Activated CD4-positive, alpha-beta T cell treated with anti-CD3 and anti-CD28 coated beads, Interleukin-2, amount 50 U/mL, for 24 hours (primary cell): ENCODE measurements at regions not wholly inside any gene's neighbourhood (a gene's known extent, or its start where the extent isn't known, plus 50 kb on each side); places are given as distances from the start of the nearest gene placed in this dataset.

ENCODE experiments used
- DNase-seq, 2 donors: peaks; one replicate each; pipeline ENCODE4 v3.0.0-alpha.2; 2020; ENCODE audit warnings: low read depth in 1 of 2, low spot score in 1 of 2

DNA sequence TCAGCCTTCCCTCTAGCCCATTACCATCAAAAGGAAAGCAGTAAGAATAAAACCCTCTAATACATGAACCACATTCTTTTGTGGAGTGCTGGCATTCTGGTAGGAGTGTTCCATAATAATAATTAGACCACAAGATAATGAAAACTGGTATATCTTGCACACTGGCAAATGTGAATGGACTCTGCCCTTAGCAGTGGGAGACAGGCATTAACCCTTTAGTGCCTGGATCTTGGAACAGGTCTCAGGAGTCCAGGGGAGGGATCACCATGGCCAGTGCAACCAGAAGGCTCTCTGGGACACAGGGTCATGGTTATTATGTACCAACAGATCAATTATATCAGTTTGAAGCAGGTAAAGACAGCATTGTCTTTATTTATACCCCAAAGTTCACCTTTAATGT lies 387.5 kb upstream of the TMPO start:
- DNase-seq, result no peak

- DNase-seq, result no peak
Measured at GRCh38 chr12:98136544-98136943, 378.8 kb upstream of the TMPO start.

- no peak for DNase-seq
Measured at GRCh38 chr12:98137278-98137677, 378.1 kb upstream of the TMPO start.

DNA sequence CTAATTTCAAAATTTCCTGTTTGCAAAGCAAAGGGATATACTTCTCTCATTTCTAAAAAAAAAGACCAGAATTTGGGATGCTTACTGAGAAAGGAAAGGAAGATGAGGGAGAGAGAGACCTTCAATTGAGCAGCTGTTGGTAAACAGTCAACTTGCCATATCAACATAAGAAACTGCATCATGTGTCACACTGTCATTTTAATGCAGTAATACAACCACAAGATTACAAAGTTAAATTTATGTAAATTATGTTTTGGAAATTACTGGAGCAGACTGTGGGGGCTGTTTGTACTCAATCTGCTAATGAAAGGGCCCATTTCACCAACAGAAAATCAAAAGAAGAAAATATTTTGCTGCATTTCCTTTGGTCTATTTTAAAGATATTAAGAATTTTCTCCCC lies 370.4 kb upstream of the TMPO start:
- DNase-seq, result no peak

- no peak for DNase-seq
Measured at GRCh38 chr12:98146043-98146442, 369.3 kb upstream of the TMPO start.

DNA sequence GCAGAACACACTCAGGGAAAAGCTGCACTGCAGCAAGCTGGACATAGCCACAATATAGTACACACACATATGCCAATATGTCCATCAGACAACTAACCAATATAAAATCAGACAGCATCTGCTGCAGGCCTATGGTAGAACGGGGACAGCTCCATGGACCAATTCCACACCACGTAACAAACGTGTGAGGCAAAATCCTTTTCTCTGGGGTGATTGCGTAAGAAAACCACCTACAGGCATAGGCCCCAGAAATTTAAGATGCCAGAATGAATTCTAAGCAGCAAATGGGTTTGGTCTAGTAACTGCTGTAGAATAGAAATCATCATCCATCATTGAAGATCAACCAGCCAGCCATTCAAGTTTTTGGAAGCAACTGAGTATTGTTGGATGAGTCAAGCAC lies 368.9 kb upstream of the TMPO start:
- no peak for DNase-seq

DNA sequence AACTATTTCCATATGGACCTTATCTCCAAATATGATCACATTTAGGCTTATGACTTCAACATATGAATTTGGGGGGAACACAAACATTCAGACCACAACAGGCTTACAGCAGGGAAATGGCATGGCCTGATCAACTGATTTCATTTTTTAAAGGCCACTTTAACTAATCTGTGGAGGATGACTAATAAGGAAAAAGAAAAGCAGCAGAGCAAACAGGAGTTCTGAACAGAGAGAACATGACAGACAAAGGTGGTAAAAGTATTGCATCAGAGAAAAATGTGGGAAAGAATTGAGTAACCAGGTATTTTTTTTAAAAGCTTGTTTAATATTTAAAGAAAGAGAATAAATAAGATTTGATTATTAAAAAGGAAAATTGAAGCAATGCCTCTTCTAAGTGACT lies 366.1 kb upstream of the TMPO start:
- no peak for DNase-seq

GRCh38 chr12:98149691-98150210 lies 365.6 kb upstream of the TMPO start:
- DNase-seq, result no peak

DNA sequence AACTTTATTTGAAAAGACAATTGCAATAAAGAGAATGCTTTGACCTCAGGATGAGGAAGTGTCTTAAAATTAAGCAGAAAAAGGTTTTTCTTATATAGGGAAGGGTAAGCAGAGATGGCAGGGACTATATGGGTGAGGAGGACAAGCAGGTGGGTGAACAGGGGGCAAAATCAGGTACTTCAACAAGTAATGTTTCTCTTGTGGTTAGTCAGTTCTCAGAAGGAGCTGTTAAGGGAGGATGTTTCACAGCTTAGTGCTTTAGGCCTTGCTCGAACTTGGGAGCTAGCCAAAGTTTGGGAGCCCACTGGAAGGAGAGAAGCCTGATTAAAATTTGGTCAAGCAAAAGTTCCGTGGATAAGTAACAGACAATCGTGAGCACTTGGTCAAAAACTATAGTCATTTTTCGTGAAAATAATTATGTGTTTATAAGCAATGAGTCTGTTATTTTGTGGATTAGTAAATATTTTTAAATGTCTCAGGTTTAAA lies 364.2 kb upstream of the TMPO start:
- DNase-seq, result no peak

- no peak for DNase-seq
Measured at GRCh38 chr12:98151984-98152383, 363.4 kb upstream of the TMPO start.

DNA sequence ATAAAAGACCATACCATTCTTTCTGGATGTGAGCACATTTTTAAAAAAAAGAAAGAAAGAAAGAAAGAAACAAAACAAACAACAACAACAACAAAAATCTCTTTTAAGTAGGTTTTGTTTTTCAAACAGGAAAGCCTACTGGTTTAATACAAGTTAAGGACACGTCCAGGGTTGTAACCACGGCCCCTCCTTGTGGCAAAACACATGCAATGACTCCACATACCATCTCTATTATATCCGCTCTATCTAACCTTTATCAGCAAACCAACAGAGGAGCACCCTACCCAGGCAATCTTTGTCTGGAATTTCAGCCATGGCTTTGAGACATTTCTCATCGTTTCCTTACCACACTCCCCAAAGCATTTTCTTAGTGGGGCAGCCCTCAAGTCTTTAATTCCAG lies 360.5 kb upstream of the TMPO start:
- no peak for DNase-seq

GRCh38 chr12:98156697-98157096 lies 358.7 kb upstream of the TMPO start:
- no peak for DNase-seq

DNA sequence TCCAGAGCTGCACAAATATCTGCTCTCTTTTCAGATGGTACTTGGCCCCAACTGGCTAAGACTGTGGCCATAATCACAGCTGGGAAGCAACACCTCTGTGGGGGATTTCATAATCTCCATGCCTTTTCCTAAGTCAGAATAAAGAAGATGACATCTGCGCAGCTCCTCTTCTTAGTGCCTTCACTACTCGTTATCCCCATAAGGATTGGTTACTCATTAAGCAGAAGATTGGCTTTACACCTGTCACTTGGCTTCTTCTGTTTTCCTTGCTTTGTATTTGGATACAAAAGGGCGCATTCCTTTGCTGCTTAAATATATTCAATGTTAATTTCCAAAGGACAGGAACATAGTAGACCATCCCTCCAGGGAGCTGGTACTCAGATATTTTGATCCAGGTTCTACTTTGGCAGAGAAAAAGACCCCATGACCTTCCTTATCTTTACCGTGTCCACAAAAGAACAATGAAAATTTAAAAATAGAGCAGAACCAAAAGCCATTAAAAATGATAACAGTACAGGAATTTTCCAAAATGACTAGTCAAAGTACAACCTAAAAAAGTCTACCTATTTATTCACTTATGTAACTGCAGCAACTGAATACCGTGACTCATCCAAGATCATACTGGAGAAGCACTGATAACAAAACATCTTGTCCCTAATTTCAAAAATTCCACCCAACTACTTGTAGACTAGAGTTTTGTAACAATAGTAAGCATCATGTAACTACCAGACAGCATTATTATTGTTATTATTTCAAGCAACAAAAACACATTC lies 352.3 kb upstream of the TMPO start:
- DNase-seq, result no peak

DNA sequence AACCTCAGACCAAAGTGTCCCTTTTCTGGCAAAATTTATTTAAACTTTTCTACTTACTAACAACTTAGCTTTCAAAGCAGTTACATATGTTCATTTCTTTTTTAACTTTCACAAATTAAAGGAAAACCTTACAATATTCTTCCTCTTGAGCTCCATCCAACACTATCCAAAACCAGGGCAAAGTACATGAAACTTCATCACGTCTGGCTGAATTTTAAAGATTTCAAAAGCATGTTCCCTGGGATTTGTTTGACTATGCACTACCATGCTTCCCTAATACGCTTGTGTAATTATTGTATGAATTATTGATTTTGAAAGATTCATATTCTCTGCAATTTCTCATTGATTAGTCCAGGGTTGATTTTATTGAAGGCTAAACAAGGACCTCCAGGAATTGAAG lies 343.1 kb upstream of the TMPO start:
- DNase-seq, result no peak

DNA sequence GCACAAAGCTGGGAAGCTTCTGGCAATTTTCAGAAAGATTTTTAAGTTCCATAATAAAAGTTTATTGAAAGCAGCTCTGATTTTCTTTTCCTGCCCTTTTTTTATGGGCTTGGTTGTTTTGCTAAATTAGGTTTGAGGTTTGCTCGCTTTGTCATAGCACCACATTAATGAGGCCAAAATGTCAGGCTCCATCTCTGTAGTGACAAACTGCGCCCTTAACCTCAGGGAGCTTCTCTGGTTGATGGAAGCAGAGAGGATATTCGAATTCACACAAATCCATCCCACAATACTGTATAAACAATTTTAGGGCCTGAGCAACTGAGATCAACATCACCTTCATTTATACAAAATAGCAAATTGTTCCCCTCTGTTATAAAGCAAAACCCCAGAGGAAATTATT lies 342.6 kb upstream of the TMPO start:
- no peak for DNase-seq

DNA sequence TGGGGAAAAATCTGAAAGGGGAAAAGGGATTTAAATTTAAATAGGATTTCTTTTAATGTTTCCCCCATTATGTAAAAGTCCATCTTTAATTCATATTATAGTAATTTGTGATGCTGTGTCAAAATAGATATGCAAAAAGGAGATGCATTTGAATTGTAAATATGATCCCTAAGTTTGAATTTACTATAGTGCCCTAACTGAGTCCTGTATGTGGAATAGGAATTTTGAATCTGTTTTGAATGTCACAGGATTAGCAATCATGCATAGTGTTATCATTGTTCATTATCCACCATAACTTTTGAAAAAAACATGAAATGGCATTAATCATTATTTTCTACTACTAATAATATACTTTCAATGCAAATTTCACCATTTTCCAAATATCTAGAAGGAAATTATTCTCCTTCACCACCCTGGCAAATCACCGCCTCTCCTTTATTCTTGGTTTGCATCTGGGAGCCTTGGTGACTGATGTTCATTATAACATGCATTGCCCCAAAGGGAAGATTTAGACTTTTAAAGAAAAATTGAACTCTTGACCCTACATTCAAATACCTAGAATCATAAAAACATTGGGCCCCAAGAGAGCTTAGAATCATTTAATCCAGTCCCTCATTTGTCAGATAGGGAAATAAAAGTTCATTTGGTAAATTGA lies 341.5 kb upstream of the TMPO start:
- DNase-seq, result no peak

- DNase-seq, result no peak
Measured at GRCh38 chr12:98174428-98174809, 341.0 kb upstream of the TMPO start.

- DNase-seq, result no peak
Measured at GRCh38 chr12:98178126-98178525, 337.3 kb upstream of the TMPO start.

- DNase-seq, result no peak
Measured at GRCh38 chr12:98179151-98179550, 336.2 kb upstream of the TMPO start.

DNA sequence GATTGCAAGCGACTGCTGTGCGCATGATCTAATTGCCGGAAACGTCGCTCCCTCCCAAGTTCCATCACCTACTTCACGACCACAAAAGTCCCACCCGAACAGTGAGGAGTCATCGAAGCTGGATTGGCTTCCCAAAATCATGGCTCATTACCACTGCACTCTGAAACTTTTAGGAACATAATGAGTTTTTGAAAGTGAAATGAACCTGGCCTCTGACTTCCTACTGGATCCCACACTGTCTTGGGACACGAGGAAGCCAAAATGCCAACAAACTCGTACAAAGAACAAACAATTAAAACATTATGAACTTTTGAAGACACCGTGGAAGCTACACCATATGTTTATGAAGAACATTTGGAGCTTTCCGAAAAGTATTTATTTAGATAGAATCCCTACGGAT lies 334.8 kb upstream of the TMPO start:
- no peak for DNase-seq

DNA sequence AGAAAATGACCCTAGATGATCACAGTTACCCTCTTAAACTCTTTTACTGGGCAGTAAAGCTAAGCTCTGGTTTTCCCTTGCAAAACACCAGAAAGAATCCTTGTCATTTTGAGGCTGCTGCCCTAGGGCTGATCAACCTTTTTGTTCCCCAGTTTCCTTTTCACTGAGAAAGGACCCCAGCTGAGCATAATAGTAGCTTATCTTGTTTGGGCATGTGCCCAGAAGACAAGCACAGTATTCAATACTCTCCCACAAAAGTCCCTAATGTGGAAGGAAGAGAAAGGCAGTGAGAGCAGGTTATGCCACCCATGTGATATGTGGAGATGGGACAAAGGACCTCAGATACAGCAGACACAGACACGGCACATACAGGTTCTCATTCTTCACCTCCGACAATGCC lies 332.6 kb upstream of the TMPO start:
- no peak for DNase-seq

- no peak for DNase-seq
Measured at GRCh38 chr12:98185606-98186005, 329.8 kb upstream of the TMPO start.

GRCh38 chr12:98188650-98189077 lies 326.7 kb upstream of the TMPO start:
- DNase-seq, result no peak
